ENCODE measurements at regions not wholly inside any gene's neighbourhood (a gene's known extent, or its start where the extent isn't known, plus 50 kb on each side); places are given as distances from the start of the nearest gene placed in this dataset.
"Not testable (repeated sequence)": the region's sequence is repeated elsewhere in the genome, so short reads cannot be mapped to it uniquely, and the experiment has no call there.

GRCh38 chr17:20916383-20916782, 126.4 kb downstream of the USP22 start:
- DNase-seq: no peak

- not testable (repeated sequence) for DNase-seq
Measured at GRCh38 chr17:20917610-20918306, 125.1 kb downstream of the USP22 start.

- DNase-seq: no peak
Measured at GRCh38 chr17:20920095-20920814, 122.6 kb downstream of the USP22 start.

GRCh38 chr17:20920815-20921199, 122.0 kb downstream of the USP22 start:
- no peak for DNase-seq

GRCh38 chr17:20922128-20922670, 120.6 kb downstream of the USP22 start:
- DNase-seq: no peak

- no peak for DNase-seq
Measured at GRCh38 chr17:20924306-20924705, 118.5 kb downstream of the USP22 start.

GRCh38 chr17:20925091-20925490, 117.7 kb downstream of the USP22 start:
- DNase-seq: no peak

GRCh38 chr17:20925954-20926353, 116.9 kb downstream of the USP22 start:
- no peak for DNase-seq

GRCh38 chr17:20926532-20926931, 116.3 kb downstream of the USP22 start:
- no peak for DNase-seq

- no peak for DNase-seq
Measured at GRCh38 chr17:20927308-20927977, 115.4 kb downstream of the USP22 start.

- DNase-seq: no peak
Measured at GRCh38 chr17:20929334-20929733, 113.5 kb downstream of the USP22 start.

GRCh38 chr17:20930081-20930760, 112.6 kb downstream of the USP22 start:
- DNase-seq: no peak

GRCh38 chr17:20933040-20933439, 109.8 kb downstream of the USP22 start:
- DNase-seq: not testable (repeated sequence)

- no peak for DNase-seq
Measured at GRCh38 chr17:20934288-20934687, 108.5 kb downstream of the USP22 start.

GRCh38 chr17:20935740-20936139, 107.1 kb downstream of the USP22 start:
- DNase-seq: no peak

- DNase-seq: no peak
Measured at GRCh38 chr17:20938244-20938643, 104.6 kb downstream of the USP22 start.

GRCh38 chr17:20938988-20939615, 103.7 kb downstream of the USP22 start:
- DNase-seq: no peak

- DNase-seq: no peak
Measured at GRCh38 chr17:20941872-20942271, 100.9 kb downstream of the USP22 start.

GRCh38 chr17:20944014-20944865, 98.6 kb downstream of the USP22 start:
- no peak for DNase-seq

GRCh38 chr17:20947708-20948107, 95.1 kb downstream of the USP22 start:
- DNase-seq: not testable (repeated sequence)

- DNase-seq: no peak
Measured at GRCh38 chr17:20948984-20949777, 93.6 kb downstream of the USP22 start.

Data from GOT3 (cell line).